ENCODE measurements at regions not wholly inside any gene's neighbourhood (a gene's known extent, or its start where the extent isn't known, plus 50 kb on each side); places are given as distances from the start of the nearest gene placed in this dataset.
A peak's percentile ranks its signal among the peaks of the same experiment; 100 is the strongest.

- no peaks in the 10 kb centered on the region for H3K27me3 ChIP-seq
- peak overlapping the region; percentile 59 to 71 for H3K27ac ChIP-seq
- no peak for DNase-seq (ENCODE audit: low spot score in 2 of 2)
Measured at GRCh38 chr2:217429981-217430500, 570.2 kb upstream of the TNP1 start.

GRCh38 chr2:217421834-217422233, 562.0 kb upstream of the TNP1 start:
- no peak overlapping the region for H3K27ac ChIP-seq
- TF ChIP-seq POLR2AphosphoS5 (IDR thresholded peaks at IDR 0.05) (no peak), POLR2A (IDR thresholded peaks at IDR 0.05) (no peak), CTCF (IDR thresholded peaks at IDR 0.05) (no peak)
- H3K36me3 ChIP-seq = no peaks in the 10 kb centered on the region
- no peak overlapping the region for H3K4me3 ChIP-seq
- H3K4me1 ChIP-seq = no peaks in the 10 kb centered on the region
- no peaks in the 10 kb centered on the region for H3K9me3 ChIP-seq
- intact Hi-C loops (cut with DNase I; ENCODE audit: low total_unique reads) = no loop called here
- DNase-seq (ENCODE audit: low spot score in 2 of 2) = no peak
- no peaks in the 10 kb centered on the region for H3K27me3 ChIP-seq

More at GRCh38 chr2:217429981-217430500, 570.2 kb upstream of the TNP1 start:
- TF ChIP-seq POLR2AphosphoS5 (IDR thresholded peaks at IDR 0.05) = no peak
- TF ChIP-seq CTCF (IDR thresholded peaks at IDR 0.05) = no peak
- TF ChIP-seq POLR2A (IDR thresholded peaks at IDR 0.05) = no peak
- Histone ChIP-seq H3K36me3 (no peaks in the 10 kb centered on the region), H3K9me3 (no peaks in the 10 kb centered on the region), H3K4me1 (no peaks in the 10 kb centered on the region), H3K4me3 (no peak overlapping the region)
- intact Hi-C loops (cut with DNase I; ENCODE audit: low total_unique reads) = no loop called here

- Histone ChIP-seq H3K4me3 (no peak overlapping the region), H3K4me1 (no peaks in the 10 kb centered on the region), H3K9me3 (no peaks in the 10 kb centered on the region), H3K27ac (no peak overlapping the region), H3K27me3 (no peaks in the 10 kb centered on the region), H3K36me3 (no peaks in the 10 kb centered on the region)
- DNase-seq (ENCODE audit: low spot score in 2 of 2) = no peak
- TF ChIP-seq POLR2A (IDR thresholded peaks at IDR 0.05) (no peak), POLR2AphosphoS5 (IDR thresholded peaks at IDR 0.05) (no peak), CTCF (IDR thresholded peaks at IDR 0.05) (no peak)
- intact Hi-C loops (cut with DNase I; ENCODE audit: low total_unique reads) = no loop called here
Measured at GRCh38 chr2:217420854-217421253, 561.0 kb upstream of the TNP1 start.

- intact Hi-C loops (cut with DNase I; ENCODE audit: low total_unique reads) = no loop called here
- Histone ChIP-seq H3K4me3 (no peak overlapping the region), H3K27me3 (no peaks in the 10 kb centered on the region), H3K36me3 (no peaks in the 10 kb centered on the region), H3K27ac (peak overlapping the region in 1 of 2 donors; percentile 38), H3K4me1 (no peaks in the 10 kb centered on the region), H3K9me3 (no peaks in the 10 kb centered on the region)
- TF ChIP-seq POLR2AphosphoS5 (IDR thresholded peaks at IDR 0.05) = no peak
- TF ChIP-seq CTCF (IDR thresholded peaks at IDR 0.05) = no peak
- no peak for TF ChIP-seq POLR2A (IDR thresholded peaks at IDR 0.05)
- DNase-seq (ENCODE audit: low spot score in 2 of 2) = no peak
Measured at GRCh38 chr2:217419055-217419671, 559.3 kb upstream of the TNP1 start.

GRCh38 chr2:217418544-217418943, 558.7 kb upstream of the TNP1 start:
- Histone ChIP-seq H3K27ac (peak overlapping the region in 1 of 2 donors; percentile 38), H3K36me3 (no peaks in the 10 kb centered on the region), H3K9me3 (no peaks in the 10 kb centered on the region), H3K4me1 (no peaks in the 10 kb centered on the region), H3K4me3 (no peak overlapping the region), H3K27me3 (no peaks in the 10 kb centered on the region)
- no peak for DNase-seq (ENCODE audit: low spot score in 2 of 2)
- intact Hi-C loops (cut with DNase I; ENCODE audit: low total_unique reads) = no loop called here
- TF ChIP-seq POLR2A (IDR thresholded peaks at IDR 0.05) (no peak), POLR2AphosphoS5 (IDR thresholded peaks at IDR 0.05) (no peak), CTCF (IDR thresholded peaks at IDR 0.05) (no peak)
